HL-60 (cell line): ENCODE measurements at regions not wholly inside any gene's neighbourhood (a gene's known extent, or its start where the extent isn't known, plus 50 kb on each side); places are given as distances from the start of the nearest gene placed in this dataset.

ENCODE experiments used
- GABPA ChIP-seq: IDR thresholded peaks from 2 replicates; pipeline ENCODE4 v1.6.1; 2012; ENCODE audit warnings: low read depth
- POLR2AphosphoS5 ChIP-seq: IDR thresholded peaks from 2 replicates; pipeline ENCODE4 v1.6.1; 2012; ENCODE audit warnings: low read depth
- SPI1 ChIP-seq: IDR thresholded peaks from 2 replicates; pipeline ENCODE4 v1.6.1; 2012; ENCODE audit warnings: low read depth, mild to moderate bottlenecking, borderline replicate concordance
- TF ChIP-seq, protein P1 (sequence below): IDR thresholded peaks from one replicate; pipeline ENCODE4 v1.5.1; 2011; ENCODE audit warnings: low read length, control low read depth, inconsistent platforms; ENCODE audit not compliant: insufficient read depth
- TF ChIP-seq, protein P2 (sequence below): IDR thresholded peaks from 2 replicates; pipeline ENCODE4 v1.6.1; 2012; ENCODE audit warnings: low read depth; ENCODE audit not compliant: insufficient replicate concordance

GRCh38 chr6:132023490-132023889 lies 72.3 kb upstream of the CCN2 start:
- TF ChIP-seq, protein P1, sequence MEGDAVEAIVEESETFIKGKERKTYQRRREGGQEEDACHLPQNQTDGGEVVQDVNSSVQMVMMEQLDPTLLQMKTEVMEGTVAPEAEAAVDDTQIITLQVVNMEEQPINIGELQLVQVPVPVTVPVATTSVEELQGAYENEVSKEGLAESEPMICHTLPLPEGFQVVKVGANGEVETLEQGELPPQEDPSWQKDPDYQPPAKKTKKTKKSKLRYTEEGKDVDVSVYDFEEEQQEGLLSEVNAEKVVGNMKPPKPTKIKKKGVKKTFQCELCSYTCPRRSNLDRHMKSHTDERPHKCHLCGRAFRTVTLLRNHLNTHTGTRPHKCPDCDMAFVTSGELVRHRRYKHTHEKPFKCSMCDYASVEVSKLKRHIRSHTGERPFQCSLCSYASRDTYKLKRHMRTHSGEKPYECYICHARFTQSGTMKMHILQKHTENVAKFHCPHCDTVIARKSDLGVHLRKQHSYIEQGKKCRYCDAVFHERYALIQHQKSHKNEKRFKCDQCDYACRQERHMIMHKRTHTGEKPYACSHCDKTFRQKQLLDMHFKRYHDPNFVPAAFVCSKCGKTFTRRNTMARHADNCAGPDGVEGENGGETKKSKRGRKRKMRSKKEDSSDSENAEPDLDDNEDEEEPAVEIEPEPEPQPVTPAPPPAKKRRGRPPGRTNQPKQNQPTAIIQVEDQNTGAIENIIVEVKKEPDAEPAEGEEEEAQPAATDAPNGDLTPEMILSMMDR = no peak
- TF ChIP-seq, protein P2, sequence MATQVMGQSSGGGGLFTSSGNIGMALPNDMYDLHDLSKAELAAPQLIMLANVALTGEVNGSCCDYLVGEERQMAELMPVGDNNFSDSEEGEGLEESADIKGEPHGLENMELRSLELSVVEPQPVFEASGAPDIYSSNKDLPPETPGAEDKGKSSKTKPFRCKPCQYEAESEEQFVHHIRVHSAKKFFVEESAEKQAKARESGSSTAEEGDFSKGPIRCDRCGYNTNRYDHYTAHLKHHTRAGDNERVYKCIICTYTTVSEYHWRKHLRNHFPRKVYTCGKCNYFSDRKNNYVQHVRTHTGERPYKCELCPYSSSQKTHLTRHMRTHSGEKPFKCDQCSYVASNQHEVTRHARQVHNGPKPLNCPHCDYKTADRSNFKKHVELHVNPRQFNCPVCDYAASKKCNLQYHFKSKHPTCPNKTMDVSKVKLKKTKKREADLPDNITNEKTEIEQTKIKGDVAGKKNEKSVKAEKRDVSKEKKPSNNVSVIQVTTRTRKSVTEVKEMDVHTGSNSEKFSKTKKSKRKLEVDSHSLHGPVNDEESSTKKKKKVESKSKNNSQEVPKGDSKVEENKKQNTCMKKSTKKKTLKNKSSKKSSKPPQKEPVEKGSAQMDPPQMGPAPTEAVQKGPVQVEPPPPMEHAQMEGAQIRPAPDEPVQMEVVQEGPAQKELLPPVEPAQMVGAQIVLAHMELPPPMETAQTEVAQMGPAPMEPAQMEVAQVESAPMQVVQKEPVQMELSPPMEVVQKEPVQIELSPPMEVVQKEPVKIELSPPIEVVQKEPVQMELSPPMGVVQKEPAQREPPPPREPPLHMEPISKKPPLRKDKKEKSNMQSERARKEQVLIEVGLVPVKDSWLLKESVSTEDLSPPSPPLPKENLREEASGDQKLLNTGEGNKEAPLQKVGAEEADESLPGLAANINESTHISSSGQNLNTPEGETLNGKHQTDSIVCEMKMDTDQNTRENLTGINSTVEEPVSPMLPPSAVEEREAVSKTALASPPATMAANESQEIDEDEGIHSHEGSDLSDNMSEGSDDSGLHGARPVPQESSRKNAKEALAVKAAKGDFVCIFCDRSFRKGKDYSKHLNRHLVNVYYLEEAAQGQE = no peak
- TF ChIP-seq POLR2AphosphoS5 = no peak
- TF ChIP-seq GABPA = no peak
- no peak for TF ChIP-seq SPI1
